GM19324 (cell line): ENCODE measurements at regions not wholly inside any gene's neighbourhood (a gene's known extent, or its start where the extent isn't known, plus 50 kb on each side); places are given as distances from the start of the nearest gene placed in this dataset.

Source experiments
- ATAC-seq: cut with Tn5 transposase; IDR thresholded peaks from one replicate; pipeline ENCODE4 v1.9.1; 2021; ENCODE audit warnings: mild to moderate bottlenecking, moderate library complexity; ENCODE audit not compliant: unreplicated experiment, low FRiP score

DNA sequence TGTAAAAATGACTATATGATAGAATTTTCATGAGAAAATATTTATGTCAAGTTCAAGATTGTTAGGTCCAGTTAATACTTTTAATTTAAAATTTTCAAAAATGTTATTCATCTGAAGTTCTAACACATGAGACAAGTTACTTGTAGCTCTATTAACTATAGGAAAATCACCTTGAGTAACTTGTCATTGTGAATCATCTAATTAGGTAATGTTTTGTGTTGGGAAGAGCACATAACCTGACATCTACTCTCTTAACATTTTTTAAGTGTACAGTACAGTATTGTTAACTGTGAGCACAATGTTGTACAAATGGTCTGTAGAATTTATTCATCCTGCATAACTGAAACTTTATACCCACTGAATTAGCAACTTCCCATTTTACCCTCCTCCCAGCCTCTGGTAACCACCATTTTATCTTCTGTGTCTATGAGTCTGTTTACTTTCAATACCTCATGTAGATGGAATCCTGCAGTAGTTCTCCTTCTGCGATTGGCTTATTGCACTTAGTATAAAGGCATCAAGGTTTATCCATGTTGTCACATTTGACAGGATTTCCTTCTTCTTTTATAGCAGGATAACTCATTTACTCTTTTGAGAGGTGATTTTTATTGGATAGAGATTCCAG is 54.6 kb downstream of the ARL4A start:
- ATAC-seq, result no peak

DNA sequence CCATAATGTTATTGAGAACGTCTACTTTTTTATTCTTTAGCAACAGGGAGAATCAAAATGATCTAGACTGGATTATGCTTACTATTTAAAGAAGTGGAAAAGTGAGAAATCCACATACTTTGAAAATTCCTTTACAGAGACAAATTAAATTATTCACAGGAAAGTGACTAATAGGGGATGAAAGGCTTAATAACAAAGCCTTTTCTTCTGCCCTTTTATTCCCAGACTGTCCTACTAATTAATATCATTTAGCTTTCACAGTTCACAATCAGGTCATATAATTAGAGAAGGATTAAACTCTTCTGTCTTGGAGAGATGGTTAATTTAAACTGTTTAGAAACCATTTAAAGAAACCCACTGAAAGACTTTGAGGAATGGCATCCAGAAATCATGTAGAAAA is 58.8 kb downstream of the ARL4A start:
- ATAC-seq, result no peak

DNA sequence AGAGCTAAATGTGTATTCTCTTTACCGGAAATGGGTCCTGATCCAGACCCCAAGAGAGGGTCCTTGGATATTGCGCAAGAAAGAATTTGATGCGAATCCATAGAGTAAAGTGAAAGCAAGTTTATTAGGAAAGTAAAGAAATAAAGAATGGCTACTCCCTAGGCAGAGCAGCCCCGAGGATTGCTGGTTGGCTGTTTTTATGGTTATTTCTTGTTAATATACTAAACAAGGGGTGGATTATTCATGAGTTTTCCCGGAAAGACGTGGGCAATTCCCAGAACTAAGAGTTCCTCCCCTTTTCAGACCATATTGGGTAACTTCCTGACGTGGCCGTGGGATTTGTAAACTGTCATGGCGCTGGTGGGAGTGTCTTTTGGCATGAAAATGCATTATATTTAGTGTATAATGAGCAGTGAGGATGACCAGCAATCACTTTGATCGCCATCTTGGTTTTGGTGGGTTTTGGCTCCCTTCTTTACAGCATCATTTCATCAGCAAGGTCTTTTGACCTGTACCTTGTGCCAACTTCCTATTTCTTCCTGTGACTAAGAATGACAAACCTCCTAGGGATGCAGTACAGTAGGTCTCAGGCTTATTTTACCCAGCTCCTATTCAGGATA is 60.4 kb downstream of the ARL4A start:
- no peak for ATAC-seq

DNA sequence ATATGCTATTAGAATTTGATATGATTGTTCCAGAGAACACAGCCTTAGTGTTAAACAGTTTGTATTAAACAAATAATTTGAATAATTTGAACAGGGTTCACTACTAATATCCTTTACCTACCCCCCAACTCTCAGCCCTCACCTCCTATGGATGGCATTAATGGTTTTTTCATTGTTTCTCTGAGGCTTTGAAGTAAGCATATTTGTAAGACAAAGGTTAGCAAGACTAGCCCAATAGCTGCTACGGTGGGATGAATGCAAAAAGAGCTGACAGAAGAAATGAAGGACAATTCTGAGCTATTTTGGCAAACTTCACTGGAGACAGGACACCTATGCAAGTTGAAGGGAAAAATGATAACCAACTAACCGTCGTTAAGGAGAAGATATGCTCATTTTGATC is 61.6 kb downstream of the ARL4A start:
- no peak for ATAC-seq

DNA sequence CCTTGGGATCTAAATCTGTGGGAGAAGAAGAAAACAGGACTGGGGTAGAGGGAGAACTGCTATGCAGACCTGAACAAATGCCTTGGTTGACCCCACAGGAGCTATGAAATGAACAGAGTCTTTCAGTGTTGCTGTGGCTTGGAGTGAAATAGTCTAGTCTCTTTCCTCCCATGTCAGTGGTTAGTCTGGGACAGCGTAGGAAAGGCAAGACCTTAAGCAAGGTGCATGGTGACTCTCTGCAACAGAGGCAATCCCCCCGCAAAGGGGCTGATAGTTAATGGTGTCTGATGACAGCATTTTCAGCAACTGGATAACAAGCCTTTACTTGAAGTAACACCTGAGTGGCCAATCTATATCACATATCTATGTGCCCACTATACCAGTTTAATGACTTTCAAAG is 62.3 kb downstream of the ARL4A start:
- ATAC-seq, result no peak

DNA sequence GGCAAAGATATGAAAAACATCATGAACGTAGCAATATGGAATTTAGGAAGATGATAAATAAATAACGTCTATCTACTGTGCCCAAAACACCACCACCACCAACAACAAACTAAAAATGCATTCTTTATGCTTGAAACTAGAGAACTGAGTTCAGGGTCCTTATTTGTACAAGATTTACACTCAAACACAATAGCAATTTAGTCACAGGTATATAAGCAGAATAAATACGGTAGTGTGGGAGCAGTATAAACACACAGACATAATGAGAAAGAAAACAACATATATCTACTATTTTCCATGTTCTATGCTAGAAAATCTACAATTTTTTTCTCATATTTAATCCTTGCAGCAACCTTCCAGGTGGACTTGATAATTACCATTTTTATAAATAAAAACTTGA is 64.3 kb downstream of the ARL4A start:
- ATAC-seq, result no peak

DNA sequence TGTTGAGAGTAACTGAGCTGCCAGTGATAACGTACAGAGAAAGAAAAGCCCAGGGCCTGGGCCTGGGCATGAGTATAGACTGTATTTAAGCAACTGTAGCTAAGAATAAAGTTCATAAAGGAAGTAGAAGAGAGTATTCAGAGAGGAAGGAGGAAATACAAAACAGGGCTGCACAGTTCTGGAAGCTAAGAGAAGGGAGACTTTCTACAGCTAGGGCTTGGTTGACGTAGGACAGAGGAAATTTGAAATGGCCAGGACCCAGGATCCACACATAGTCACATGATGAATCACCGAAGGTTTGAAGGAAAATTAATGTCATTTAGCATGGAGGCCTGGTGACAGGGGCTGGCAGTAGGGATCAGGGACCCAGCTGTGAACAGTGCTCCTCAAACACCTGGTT is 66.7 kb downstream of the ARL4A start:
- no peak for ATAC-seq

DNA sequence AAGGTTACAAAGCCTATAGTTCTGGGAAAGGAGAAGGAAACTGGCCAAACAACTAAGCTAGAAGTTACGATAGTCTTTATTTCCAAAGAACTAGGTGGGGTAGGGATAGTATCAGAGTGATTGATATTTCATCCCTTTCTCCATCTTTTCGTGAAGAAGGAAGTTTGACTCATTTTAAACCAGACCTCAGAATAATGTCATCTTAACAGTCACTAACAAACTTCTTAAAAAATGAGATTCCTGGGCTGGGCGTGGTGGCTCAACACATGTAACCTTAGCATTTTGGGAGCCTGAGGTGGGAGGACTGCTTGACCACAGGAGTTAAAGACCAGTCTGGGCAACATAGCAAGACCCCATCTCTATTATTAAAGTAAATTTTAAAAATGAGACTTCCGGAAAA is 69.4 kb downstream of the ARL4A start:
- no peak for ATAC-seq

DNA sequence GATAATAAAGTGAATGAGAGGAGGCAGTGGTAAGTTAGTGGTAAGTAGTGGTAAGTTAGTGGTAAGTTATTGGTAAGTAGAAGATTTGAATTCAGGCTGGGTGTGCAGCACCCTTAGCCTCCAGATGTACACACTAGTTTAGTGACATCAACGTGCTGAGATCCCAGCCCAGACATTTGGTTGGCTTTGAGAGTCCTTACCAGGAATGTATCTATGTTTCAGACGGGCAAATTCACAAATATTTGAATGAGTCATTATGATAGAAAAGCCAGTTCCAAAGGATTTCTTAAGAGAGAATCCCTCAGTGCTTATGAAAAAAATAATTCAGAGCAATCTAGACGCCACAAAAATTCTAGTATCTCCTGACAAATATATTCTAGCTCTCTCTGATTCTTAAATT is 70.0 kb downstream of the ARL4A start:
- no peak for ATAC-seq

DNA sequence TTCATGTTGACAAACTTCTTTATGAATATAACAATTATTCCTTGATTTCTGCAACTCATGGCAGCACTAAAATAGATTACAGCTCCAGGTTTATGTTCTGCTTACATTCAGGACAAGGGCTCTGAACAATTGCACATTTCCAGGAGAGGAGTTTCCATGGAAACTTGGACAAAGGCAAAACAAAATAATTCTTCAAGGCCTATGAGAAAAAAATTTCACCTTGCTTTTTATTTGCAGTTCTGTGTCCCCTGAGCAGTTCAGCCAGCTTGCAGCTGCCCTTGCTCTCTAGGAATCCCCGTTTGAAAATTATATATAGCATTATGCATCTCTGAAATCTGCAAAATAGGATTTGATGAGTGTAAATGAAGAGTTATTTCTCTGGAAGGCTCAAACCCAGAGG is 71.7 kb downstream of the ARL4A start:
- ATAC-seq, result no peak

DNA sequence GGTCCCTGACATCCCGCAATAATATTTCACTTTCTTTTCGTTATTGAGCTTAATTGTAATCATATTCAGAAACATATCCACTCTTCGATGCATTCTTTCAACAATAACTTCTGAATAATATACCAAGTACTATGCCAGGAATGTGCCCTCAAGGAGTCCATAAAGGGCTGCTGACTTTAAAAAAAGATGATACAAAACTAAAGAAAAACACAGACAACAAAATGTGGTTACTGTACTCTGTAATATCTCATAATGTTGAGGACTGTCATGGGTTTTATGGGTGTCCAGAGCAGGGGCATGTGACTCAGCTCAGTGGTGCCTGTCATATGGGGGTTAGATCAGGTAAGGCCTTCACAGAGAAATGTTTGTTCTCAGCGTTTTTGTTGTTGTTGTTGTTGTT is 73.7 kb downstream of the ARL4A start:
- ATAC-seq, result no peak

DNA sequence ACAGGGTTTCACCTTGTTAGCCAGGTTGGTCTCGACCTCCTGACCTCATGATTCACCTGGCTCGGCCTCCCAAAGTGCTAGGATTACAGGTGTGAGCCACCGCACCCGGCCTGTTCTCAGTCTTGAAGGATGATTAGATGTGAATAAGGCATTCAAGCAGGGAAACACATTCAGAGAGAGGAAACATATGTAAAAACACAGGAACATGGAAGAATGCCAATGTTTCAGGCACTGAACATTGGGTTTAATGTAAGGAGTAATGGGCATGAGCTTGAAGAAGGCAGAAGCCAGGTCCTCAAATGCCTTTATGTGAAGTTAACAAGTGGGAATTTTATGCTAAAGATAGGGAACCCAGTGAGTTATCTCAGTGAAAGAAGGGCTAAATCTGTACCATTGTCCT is 74.3 kb downstream of the ARL4A start:
- no peak for ATAC-seq

DNA sequence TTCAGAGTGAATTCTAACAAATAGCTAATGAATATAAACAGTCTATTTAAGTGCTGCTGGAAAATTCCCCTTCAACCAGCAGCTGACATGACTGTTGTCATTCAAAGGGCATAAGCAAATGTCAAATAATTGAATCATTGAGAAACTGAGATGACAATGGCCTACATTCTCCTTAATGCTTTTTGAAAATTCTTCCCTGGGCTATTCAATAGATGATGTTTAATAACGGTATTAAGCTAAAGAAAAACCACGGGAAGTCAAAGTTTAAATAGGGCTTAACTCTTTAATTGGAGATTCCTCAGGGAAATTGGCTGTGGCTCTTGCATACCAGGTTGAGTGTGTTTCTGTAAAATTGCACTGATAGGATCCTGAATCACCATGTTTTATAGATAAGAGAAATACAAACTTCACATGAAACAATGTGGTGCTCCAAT is 77.0 kb downstream of the ARL4A start:
- no peak for ATAC-seq

DNA sequence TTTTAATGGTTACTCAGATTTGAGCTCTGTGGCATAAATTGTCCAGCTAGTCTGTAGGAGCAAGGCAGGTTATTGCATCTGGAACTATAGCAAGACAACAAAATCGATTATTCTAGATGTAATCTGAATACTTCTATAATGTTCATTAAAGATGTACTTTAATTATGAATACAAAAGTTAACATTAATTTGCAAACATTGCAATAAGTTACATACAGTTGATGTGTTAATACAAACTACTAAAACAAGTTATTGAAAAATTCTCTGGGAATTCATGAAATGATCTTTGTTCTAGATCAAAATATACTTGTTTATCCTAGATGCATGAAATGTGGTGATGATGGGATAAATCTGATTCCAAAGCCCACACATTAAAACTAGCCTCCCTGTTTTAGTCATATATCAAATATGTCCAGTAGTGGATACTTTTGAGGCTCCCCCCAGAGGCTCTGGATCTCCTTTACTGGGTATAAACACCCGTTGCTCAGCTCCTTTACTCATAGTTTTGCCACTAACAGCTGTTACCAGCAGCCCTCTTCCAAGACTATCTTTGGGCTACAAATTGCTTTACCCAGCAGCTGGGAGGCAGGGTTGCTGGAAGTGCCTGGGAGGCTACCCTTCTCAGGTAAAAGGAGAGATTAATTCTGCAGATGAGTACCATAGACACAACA is 78.1 kb downstream of the ARL4A start:
- ATAC-seq, result no peak

DNA sequence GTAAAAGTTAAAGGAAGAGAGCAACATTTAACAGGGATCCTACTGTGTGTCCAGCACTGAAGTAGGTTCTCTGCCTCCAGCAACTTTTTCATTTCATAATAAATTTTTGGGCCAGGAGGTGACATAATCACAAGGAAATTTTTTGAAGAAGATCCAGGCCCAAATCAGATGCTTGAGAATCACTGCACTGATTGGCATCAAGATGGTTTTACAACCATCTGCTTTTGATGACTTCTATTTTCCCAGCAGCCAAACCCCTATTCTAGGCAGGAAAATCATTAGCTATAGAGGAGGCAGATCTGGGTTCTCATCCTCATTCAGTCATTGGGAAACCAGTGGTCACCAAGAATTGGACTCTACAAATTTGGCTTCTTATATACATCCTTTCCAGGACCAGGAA is 79.0 kb downstream of the ARL4A start:
- ATAC-seq, result no peak

DNA sequence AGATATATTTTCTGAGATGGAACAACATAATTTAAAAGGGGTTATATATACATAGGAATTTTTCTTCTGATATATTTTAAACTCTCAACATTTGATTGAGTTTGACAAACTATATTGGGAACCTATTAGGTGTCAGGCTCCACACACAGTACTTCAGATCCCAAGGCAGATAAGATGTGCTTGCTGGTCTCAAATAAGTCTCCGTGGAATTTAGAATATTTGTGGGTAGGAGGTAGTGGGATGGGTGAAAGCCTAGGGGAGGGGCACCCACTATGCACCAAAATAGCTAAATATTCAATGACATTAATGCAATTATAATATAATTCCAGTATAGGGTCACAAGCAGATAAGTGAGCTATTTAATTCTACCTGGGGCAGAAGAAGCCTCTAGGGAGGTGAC is 81.5 kb downstream of the ARL4A start:
- no peak for ATAC-seq

DNA sequence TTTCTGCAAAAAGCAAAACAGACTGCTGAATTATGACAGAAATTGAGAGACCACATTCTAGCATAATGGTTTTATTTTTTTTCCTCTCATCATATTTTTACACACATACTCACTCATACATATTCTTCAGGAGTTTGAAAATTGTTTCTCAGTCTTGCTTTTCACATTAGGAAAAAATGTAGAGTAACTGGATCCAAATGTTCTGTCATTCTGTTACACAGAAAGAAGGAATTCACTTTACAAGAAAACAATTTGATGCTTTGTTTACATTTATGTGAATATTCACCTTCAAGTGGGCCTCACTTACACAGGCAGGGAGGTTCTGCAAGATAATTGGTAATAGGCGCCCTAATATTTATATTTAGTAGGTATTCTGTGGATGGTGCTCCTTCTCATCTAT is 82.0 kb downstream of the ARL4A start:
- ATAC-seq, result no peak

DNA sequence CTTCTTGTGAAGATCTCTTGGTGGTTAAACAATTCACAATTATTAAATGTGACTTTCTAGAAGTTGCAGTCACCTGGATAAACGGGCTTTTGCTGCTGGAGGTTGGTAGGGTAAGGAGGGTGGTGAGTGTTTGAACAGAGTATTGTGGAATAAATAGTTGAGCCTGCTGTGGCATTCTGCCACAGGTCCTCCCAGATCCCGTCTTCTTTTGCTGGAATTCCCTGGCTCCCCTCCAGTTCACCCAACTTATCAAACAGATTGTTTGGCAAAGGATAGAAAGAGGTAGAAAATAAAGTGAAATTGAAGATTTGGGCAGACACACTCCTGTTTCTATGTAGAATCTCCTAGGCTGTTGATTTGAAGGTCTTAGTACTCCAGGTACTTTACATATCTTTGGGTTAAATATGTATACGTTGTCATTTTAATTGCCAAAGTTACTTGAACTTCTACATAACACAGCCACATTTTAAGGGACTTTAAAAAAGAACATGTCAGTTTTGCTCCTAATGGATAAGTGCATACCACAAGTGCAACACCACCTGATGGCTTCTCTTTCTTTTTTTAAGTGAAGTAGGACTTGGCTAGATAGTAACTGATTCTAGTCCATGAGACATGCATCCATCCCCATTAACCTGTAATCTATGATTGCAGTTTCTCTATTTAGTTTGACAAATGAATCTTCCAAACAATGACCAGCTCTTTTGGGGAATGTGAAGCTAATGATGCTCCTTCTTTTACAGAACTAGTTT is 83.0 kb downstream of the ARL4A start:
- ATAC-seq, result no peak

DNA sequence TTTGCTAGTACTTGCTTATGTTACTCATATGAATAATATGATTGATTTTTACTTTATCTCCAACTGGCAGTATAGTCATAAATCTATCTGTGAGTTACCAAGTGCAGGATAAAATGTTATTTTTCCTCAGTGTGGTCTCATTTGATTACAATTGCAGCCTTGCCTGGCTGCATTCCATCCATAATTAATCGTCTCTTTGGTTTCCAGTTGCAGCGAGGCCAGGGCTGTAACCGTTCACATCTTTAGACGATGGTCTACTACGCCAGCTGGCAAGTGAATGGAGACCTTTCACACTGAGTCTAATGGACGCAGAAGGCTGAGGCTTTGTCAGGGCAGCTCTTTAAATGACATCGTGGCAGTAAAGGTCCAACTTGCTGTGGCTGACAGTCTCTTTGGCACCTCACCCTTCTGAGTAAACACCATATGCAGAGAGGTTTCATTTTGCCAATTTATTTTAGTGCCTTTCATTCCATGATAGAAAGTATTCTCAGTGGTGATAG is 84.0 kb downstream of the ARL4A start:
- no peak for ATAC-seq

DNA sequence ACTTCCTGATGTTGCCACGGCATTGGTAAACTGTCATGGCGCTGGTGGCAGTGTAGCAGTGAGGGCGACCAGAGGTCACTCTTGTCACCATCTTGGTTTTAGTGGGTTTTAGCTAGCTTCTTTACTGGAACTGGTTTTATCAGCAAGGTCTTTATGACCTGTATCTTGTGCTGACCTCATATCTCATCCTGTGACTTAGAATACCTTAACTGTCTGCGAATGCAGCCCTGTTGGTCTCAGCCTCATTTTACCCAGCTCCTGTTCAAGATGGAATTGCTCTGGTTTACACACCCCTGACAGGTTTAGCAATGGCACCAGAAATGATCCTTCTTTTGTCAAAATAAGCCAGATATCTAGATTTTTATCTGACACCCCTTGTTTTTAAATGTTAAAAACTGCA is 85.3 kb downstream of the ARL4A start:
- no peak for ATAC-seq

DNA sequence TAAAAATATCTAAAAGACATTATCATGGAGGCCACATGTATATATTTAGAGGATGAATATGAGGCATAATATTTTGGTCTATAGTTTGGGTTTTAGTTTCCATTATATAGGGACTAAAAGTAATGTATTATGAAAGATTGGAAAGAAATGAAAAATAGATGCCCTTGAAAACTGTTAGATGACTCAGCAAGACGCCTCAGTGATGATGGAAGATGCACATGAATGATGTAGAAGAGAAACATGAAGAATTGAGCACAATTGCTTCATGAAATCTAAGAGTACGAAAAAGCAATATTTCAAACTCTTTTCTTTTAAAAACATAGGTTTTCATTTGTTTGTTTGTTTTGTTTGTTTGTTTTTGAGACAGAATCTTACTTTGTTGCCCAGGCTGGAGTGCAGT is 89.8 kb downstream of the ARL4A start:
- no peak for ATAC-seq
